HG03103 (cell line): ENCODE measurements at regions not wholly inside any gene's neighbourhood (a gene's known extent, or its start where the extent isn't known, plus 50 kb on each side); places are given as distances from the start of the nearest gene placed in this dataset.

Source experiments
- ATAC-seq: cut with Tn5 transposase; IDR thresholded peaks from one replicate; pipeline ENCODE4 v1.9.1; 2021; ENCODE audit warnings: low read depth; ENCODE audit not compliant: unreplicated experiment

DNA sequence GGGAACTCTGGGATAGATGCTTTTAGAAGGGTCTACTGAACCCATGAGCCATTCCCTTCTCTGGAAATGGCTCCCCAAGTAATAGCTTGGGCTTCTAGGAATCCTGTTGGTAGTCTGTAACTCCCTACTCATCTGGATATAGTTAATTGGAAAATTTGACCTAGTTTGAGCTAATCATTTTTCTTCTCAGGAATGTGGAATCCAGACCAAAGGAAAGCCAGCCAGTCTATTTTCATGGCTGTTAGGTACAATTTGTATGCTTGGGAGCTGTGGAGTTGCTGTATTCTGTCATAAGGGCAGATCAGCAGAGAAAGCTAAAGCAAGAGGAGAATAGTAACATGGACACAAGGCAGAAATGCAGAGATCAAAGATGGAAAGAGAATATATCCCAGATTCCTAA, 71.6 kb upstream of the C1GALT1 start:
- ATAC-seq, result no peak

GRCh38 chr7:7112868-7113267, 69.5 kb upstream of the C1GALT1 start:
- no peak for ATAC-seq

DNA sequence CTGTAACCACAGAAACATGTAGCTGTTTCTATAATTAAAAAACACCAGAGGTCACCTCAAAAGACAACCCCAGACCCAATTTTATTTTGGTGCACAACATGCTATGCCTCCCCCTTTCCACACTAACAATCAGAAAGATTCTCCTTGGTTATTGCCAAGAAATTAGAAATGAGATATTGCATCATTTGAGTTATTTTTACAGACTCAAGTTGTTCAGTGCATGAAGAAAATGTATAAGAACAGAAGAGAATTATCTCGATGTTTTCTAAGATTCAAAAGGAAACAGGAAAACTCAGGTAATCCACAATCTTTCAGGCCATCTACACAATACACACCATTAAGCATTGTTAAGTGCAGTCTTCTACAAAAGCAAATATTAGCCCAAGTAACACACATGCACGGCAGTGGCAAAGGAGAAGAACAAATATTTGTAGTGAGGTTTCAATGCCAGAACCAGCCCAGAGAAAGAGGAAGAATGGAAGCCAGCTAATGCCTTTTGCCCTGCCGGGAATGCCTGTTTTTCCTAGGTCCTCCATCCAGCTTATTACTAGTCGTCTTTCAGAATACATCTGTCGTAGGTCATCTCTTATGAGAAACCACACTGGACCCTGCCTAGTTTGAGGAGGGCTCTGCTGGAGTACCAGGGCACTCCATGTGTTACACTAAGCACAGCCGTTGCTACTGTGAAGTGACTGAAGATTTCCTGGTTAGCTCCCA, 67.6 kb upstream of the C1GALT1 start:
- ATAC-seq, result no peak

DNA sequence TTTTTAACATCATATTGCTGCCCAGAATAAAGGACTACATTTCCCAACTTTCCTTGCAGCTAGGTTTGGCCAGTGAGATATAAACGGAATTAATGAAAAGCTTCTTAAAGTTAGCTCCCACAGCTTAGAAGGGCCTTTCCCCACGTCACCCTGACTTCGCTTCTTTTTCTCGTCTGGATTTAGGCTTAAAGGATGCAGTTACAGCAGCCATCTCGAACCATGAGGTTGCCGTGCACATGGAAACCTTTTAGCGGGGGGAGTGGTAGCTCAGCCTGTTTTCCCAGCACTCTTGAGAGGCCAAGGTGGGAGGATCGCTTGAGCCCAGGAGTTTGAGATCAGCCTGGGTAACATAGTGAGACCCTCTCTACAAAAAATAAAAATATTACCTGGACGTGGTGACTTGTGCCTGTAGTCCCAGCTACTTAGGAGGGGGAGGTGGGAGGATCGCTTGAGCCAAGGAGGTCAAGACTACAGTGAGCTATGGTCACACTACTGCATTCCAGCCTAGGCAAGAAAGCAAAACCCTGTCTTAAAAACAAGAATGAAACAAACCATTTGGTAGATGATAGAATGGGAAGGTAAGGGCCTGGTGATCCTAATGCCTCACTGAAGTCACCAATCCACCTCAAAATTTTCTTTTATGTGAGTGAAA, 64.3 kb upstream of the C1GALT1 start:
- ATAC-seq, result no peak

- ATAC-seq, result no peak
Measured at GRCh38 chr7:7118822-7119221, 63.5 kb upstream of the C1GALT1 start.

GRCh38 chr7:7119729-7120128, 62.6 kb upstream of the C1GALT1 start:
- ATAC-seq, result no peak

DNA sequence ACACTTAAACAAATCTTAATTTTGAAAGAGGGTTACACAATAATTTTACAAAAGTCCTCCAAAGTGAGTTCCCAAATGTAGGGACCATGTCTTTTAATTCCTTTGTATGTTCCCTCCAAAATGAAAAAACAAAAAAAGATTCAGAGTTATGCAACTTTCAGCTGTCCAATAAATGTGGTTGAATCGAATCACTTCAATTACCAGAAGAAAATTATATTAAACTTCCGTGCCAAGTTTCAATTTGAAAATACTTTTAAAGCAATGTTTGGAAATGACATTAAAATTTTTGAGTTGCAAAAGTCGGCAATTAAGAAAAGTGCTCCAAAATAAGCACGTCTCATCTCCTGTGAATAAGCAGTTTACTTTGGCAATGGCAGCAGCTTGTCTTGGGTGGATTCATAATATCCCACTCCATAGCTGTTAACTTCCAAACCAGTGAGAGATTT, 60.3 kb upstream of the C1GALT1 start:
- ATAC-seq, result no peak

DNA sequence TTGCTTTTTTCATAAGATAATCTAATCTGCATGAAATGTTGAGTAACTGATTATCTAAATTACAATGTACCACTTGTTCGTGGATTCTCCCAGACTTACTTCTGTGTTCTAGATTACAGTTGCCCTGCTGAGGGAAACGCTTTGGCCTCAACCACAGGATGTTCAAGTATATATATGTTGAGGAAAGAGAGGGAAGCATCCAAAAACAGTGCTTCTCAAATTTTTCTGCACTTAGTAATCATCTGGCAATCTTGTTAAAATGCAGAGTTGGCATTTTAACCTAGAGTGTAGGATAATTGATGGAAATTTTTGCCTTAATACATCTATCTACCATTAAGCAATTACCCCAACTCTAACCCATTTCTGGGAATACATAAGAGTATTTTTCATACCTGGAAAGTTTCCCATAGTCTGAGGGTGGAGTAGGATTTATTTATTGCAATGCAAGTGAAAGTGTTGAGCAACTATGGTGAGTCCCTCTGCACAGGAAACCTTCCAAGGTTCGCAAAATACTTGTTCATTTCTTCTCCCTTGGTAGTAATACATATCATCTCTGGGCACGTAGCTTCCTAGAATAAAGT, 59.6 kb upstream of the C1GALT1 start:
- ATAC-seq, result no peak

DNA sequence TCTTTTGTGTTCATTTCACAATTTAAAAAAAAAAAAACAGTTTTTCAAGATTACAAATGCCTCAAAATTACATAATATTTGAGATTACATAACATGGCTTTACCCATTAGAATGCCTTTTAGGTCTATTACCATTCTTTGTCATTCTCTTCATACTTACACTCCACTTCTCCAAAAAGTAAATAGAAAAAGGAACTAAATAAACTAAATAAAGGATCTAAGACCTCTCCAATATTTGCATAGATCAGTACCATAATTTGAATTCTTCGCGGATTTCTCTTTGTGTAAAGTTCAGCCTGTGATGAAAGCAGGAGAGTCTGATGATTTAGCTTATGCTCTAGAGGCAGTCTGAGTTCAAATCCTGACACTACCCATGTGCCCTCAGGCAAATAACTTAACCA, 56.4 kb upstream of the C1GALT1 start:
- ATAC-seq, result no peak

GRCh38 chr7:7127773-7128172, 54.6 kb upstream of the C1GALT1 start:
- no peak for ATAC-seq

- no peak for ATAC-seq
Measured at GRCh38 chr7:7129381-7129780, 53.0 kb upstream of the C1GALT1 start.

GRCh38 chr7:7131273-7131672, 51.1 kb upstream of the C1GALT1 start:
- ATAC-seq, result no peak
